HPDE6-E6E7 (cell line): ENCODE measurements at regions not wholly inside any gene's neighbourhood (a gene's known extent, or its start where the extent isn't known, plus 50 kb on each side); places are given as distances from the start of the nearest gene placed in this dataset.
"Not testable (repeated sequence)": the region's sequence is repeated elsewhere in the genome, so short reads cannot be mapped to it uniquely, and the experiment has no call there.

Source experiments
- DNase-seq: peaks from one replicate; pipeline ENCODE4 v3.0.0; 2011; ENCODE audit warnings: missing footprints; ENCODE audit errors: extremely low spot score

- DNase-seq = no peak
These were observed 278.5 kb upstream of the RGPD4 start for GRCh38 chr2:107548216-107548615.

GRCh38 chr2:107553046-107553445 lies 273.6 kb upstream of the RGPD4 start:
- DNase-seq = no peak

- DNase-seq = no peak
These were observed 273.2 kb upstream of the RGPD4 start for GRCh38 chr2:107553539-107553938.

GRCh38 chr2:107556038-107556627 lies 270.6 kb upstream of the RGPD4 start:
- DNase-seq = no peak

GRCh38 chr2:107558295-107558694 lies 268.4 kb upstream of the RGPD4 start:
- no peak for DNase-seq

- no peak for DNase-seq
These were observed 257.2 kb upstream of the RGPD4 start for GRCh38 chr2:107569496-107569895.

GRCh38 chr2:107570876-107571275 lies 255.8 kb upstream of the RGPD4 start:
- DNase-seq = peak; percentile 7

GRCh38 chr2:107572890-107573289 lies 253.8 kb upstream of the RGPD4 start:
- DNase-seq = not testable (repeated sequence)

- no peak for DNase-seq
These were observed 249.7 kb upstream of the RGPD4 start for GRCh38 chr2:107576991-107577390.

- no peak for DNase-seq
These were observed 244.2 kb upstream of the RGPD4 start for GRCh38 chr2:107582487-107582886.

- DNase-seq = peak; percentile 8
These were observed 242.1 kb upstream of the RGPD4 start for GRCh38 chr2:107584577-107584976.

GRCh38 chr2:107585851-107586250 lies 240.8 kb upstream of the RGPD4 start:
- DNase-seq = peak; percentile 44

- DNase-seq = no peak
These were observed 238.5 kb upstream of the RGPD4 start for GRCh38 chr2:107588181-107588580.

GRCh38 chr2:107589079-107589491 lies 237.6 kb upstream of the RGPD4 start:
- DNase-seq = peak; percentile 7

- no peak for DNase-seq
These were observed 235.0 kb upstream of the RGPD4 start for GRCh38 chr2:107591561-107592279.

GRCh38 chr2:107592280-107592624 lies 234.4 kb upstream of the RGPD4 start:
- DNase-seq = no peak

GRCh38 chr2:107595285-107595684 lies 231.4 kb upstream of the RGPD4 start:
- DNase-seq = no peak

- DNase-seq = no peak
These were observed 230.9 kb upstream of the RGPD4 start for GRCh38 chr2:107595749-107596148.

- DNase-seq = no peak
These were observed 229.2 kb upstream of the RGPD4 start for GRCh38 chr2:107597507-107597906.

- no peak for DNase-seq
These were observed 223.9 kb upstream of the RGPD4 start for GRCh38 chr2:107602801-107603200.

- DNase-seq = peak; percentile 14
These were observed 219.6 kb upstream of the RGPD4 start for GRCh38 chr2:107607054-107607453.

- no peak for DNase-seq
These were observed 219.2 kb upstream of the RGPD4 start for GRCh38 chr2:107607473-107607872.

GRCh38 chr2:107615039-107615438 lies 211.7 kb upstream of the RGPD4 start:
- no peak for DNase-seq

GRCh38 chr2:107618769-107619168 lies 207.9 kb upstream of the RGPD4 start:
- DNase-seq = no peak
